Effector CD4-positive, alpha-beta T cell (primary cell): ENCODE measurements at regions not wholly inside any gene's neighbourhood (a gene's known extent, or its start where the extent isn't known, plus 50 kb on each side); places are given as distances from the start of the nearest gene placed in this dataset.
"Not testable (repeated sequence)": the region's sequence is repeated elsewhere in the genome, so short reads cannot be mapped to it uniquely, and the experiment has no call there.

Experiments
- DNase-seq: peaks from one replicate; pipeline ENCODE4 v3.0.0-alpha.2; 2020

GRCh38 chr13:44129418-44129817 lies 244.2 kb upstream of the SERP2 start:
- DNase-seq, result no peak

GRCh38 chr13:44131069-44131614 lies 242.5 kb upstream of the SERP2 start:
- no peak for DNase-seq

GRCh38 chr13:44132710-44133109 lies 240.9 kb upstream of the SERP2 start:
- no peak for DNase-seq

- DNase-seq, result no peak
Observed at GRCh38 chr13:44133626-44134025, 240.0 kb upstream of the SERP2 start.

- no peak for DNase-seq
Observed at GRCh38 chr13:44135566-44135965, 238.1 kb upstream of the SERP2 start.

- DNase-seq, result no peak
Observed at GRCh38 chr13:44136696-44137268, 236.8 kb upstream of the SERP2 start.

GRCh38 chr13:44137466-44137865 lies 236.2 kb upstream of the SERP2 start:
- DNase-seq, result no peak

GRCh38 chr13:44140146-44140545 lies 233.5 kb upstream of the SERP2 start:
- no peak for DNase-seq

- DNase-seq, result no peak
Observed at GRCh38 chr13:44140888-44141724, 232.5 kb upstream of the SERP2 start.

GRCh38 chr13:44141725-44142539 lies 231.7 kb upstream of the SERP2 start:
- DNase-seq, result peak; percentile 87

GRCh38 chr13:44142540-44142867 lies 231.1 kb upstream of the SERP2 start:
- no peak for DNase-seq

GRCh38 chr13:44142941-44143665 lies 230.5 kb upstream of the SERP2 start:
- no peak for DNase-seq

GRCh38 chr13:44146138-44146537 lies 227.5 kb upstream of the SERP2 start:
- no peak for DNase-seq

GRCh38 chr13:44147233-44147632 lies 226.4 kb upstream of the SERP2 start:
- DNase-seq, result no peak

GRCh38 chr13:44147648-44148047 lies 226.0 kb upstream of the SERP2 start:
- DNase-seq, result no peak

GRCh38 chr13:44148159-44148914 lies 225.3 kb upstream of the SERP2 start:
- DNase-seq, result no peak

- DNase-seq, result not testable (repeated sequence)
Observed at GRCh38 chr13:44149231-44149630, 224.4 kb upstream of the SERP2 start.

- DNase-seq, result no peak
Observed at GRCh38 chr13:44149821-44150220, 223.8 kb upstream of the SERP2 start.

GRCh38 chr13:44151474-44151873 lies 222.2 kb upstream of the SERP2 start:
- DNase-seq, result no peak

GRCh38 chr13:44153496-44153895 lies 220.1 kb upstream of the SERP2 start:
- no peak for DNase-seq

- no peak for DNase-seq
Observed at GRCh38 chr13:44155422-44156293, 218.0 kb upstream of the SERP2 start.
